ENCODE measurements at regions not wholly inside any gene's neighbourhood (a gene's known extent, or its start where the extent isn't known, plus 50 kb on each side); places are given as distances from the start of the nearest gene placed in this dataset.

GRCh38 chr2:6294791-6295190, 570.9 kb downstream of the CMPK2 start:
- Mint-ChIP-seq H3K4me3 (ENCODE audit: unreplicated experiment) (no peak overlapping the region), H3K9me3 (ENCODE audit: unreplicated experiment) (peaks cover 8% of the 10 kb centered on the region), H3K27me3 (ENCODE audit: low read depth, unreplicated experiment) (no peaks in the 10 kb centered on the region), H3K4me1 (ENCODE audit: low read depth, unreplicated experiment) (no peaks in the 10 kb centered on the region), H3K36me3 (ENCODE audit: low read depth, unreplicated experiment) (no peaks in the 10 kb centered on the region), H3K27ac (ENCODE audit: unreplicated experiment) (no peak overlapping the region)
- Histone ChIP-seq H2AFZ (ENCODE audit: low read depth, low read length) (no peak overlapping the region), H4K20me1 (ENCODE audit: insufficient read depth, low read length) (no peaks in the 10 kb centered on the region), H3K36me3 (ENCODE audit: insufficient read depth, low read length) (no peaks in the 10 kb centered on the region), H3K4me3 (ENCODE audit: insufficient read depth, low read depth, low read length) (no peak overlapping the region), H3K79me2 (ENCODE audit: insufficient read depth, low read length) (no peaks in the 10 kb centered on the region), H3K27me3 (ENCODE audit: insufficient read depth, low read length) (no peaks in the 10 kb centered on the region), H3K9ac (ENCODE audit: low read length) (no peak overlapping the region), H3K27ac (ENCODE audit: low read depth, low read length) (no peak overlapping the region), H3K9me3 (ENCODE audit: insufficient read depth, low read depth, low read length) (no peaks in the 10 kb centered on the region), H3K4me2 (ENCODE audit: low read length) (no peak overlapping the region), H3K4me1 (ENCODE audit: insufficient read depth, low read length) (no peaks in the 10 kb centered on the region)
- TF ChIP-seq CTCF (IDR thresholded peaks at IDR 0.05; ENCODE audit: insufficient read depth, low read depth, low read length), result no peak
- TF ChIP-seq EZH2 (IDR thresholded peaks at IDR 0.05; ENCODE audit: insufficient read depth, low read length), result no peak
- DNase-seq (ENCODE audit: low read depth), result no peak
- FAIRE-seq, result no peak

GRCh38 chr2:6297238-6297637, 568.5 kb downstream of the CMPK2 start:
- Histone ChIP-seq H3K27ac (ENCODE audit: low read depth, low read length) (no peak overlapping the region), H3K36me3 (ENCODE audit: insufficient read depth, low read length) (no peaks in the 10 kb centered on the region), H3K9ac (ENCODE audit: low read length) (no peak overlapping the region), H3K4me1 (ENCODE audit: insufficient read depth, low read length) (no peaks in the 10 kb centered on the region), H3K27me3 (ENCODE audit: insufficient read depth, low read length) (no peaks in the 10 kb centered on the region), H2AFZ (ENCODE audit: low read depth, low read length) (no peak overlapping the region), H4K20me1 (ENCODE audit: insufficient read depth, low read length) (no peaks in the 10 kb centered on the region), H3K79me2 (ENCODE audit: insufficient read depth, low read length) (no peaks in the 10 kb centered on the region), H3K9me3 (ENCODE audit: insufficient read depth, low read depth, low read length) (no peaks in the 10 kb centered on the region), H3K4me2 (ENCODE audit: low read length) (no peak overlapping the region), H3K4me3 (ENCODE audit: insufficient read depth, low read depth, low read length) (no peak overlapping the region)
- no peaks in the 10 kb centered on the region for H3K4me1 Mint-ChIP-seq (ENCODE audit: low read depth, unreplicated experiment)
- no peak for FAIRE-seq
- H3K27me3 Mint-ChIP-seq (ENCODE audit: low read depth, unreplicated experiment), result no peaks in the 10 kb centered on the region
- H3K27ac Mint-ChIP-seq (ENCODE audit: unreplicated experiment), result no peak overlapping the region
- TF ChIP-seq CTCF (IDR thresholded peaks at IDR 0.05; ENCODE audit: insufficient read depth, low read depth, low read length) (no peak), EZH2 (IDR thresholded peaks at IDR 0.05; ENCODE audit: insufficient read depth, low read length) (no peak)
- no peaks in the 10 kb centered on the region for H3K36me3 Mint-ChIP-seq (ENCODE audit: low read depth, unreplicated experiment)
- DNase-seq (ENCODE audit: low read depth), result no peak
- no peak overlapping the region for H3K4me3 Mint-ChIP-seq (ENCODE audit: unreplicated experiment)
- H3K9me3 Mint-ChIP-seq (ENCODE audit: unreplicated experiment), result peaks cover 9% of the 10 kb centered on the region

GRCh38 chr2:6301426-6301825, 564.3 kb downstream of the CMPK2 start:
- H3K9me3 Mint-ChIP-seq (ENCODE audit: unreplicated experiment), result peaks cover 3% of the 10 kb centered on the region
- H3K4me1 Mint-ChIP-seq (ENCODE audit: low read depth, unreplicated experiment), result no peaks in the 10 kb centered on the region
- no peaks in the 10 kb centered on the region for H3K79me2 ChIP-seq (ENCODE audit: insufficient read depth, low read length)
- H4K20me1 ChIP-seq (ENCODE audit: insufficient read depth, low read length), result no peaks in the 10 kb centered on the region
- H3K27me3 Mint-ChIP-seq (ENCODE audit: low read depth, unreplicated experiment), result peaks cover 2% of the 10 kb centered on the region
- no peak overlapping the region for H3K9ac ChIP-seq (ENCODE audit: low read length)
- H3K4me1 ChIP-seq (ENCODE audit: insufficient read depth, low read length), result no peaks in the 10 kb centered on the region
- no peaks in the 10 kb centered on the region for H3K27me3 ChIP-seq (ENCODE audit: insufficient read depth, low read length)
- H3K4me3 ChIP-seq (ENCODE audit: insufficient read depth, low read depth, low read length), result no peak overlapping the region
- no peak for TF ChIP-seq EZH2 (IDR thresholded peaks at IDR 0.05; ENCODE audit: insufficient read depth, low read length)
- no peak overlapping the region for H3K27ac Mint-ChIP-seq (ENCODE audit: unreplicated experiment)
- no peak for DNase-seq (ENCODE audit: low read depth)
- no peak overlapping the region for H2AFZ ChIP-seq (ENCODE audit: low read depth, low read length)
- no peaks in the 10 kb centered on the region for H3K36me3 Mint-ChIP-seq (ENCODE audit: low read depth, unreplicated experiment)
- H3K27ac ChIP-seq (ENCODE audit: low read depth, low read length), result no peak overlapping the region
- FAIRE-seq, result no peak
- no peak overlapping the region for H3K4me2 ChIP-seq (ENCODE audit: low read length)
- no peak overlapping the region for H3K4me3 Mint-ChIP-seq (ENCODE audit: unreplicated experiment)
- H3K9me3 ChIP-seq (ENCODE audit: insufficient read depth, low read depth, low read length), result no peaks in the 10 kb centered on the region
- no peaks in the 10 kb centered on the region for H3K36me3 ChIP-seq (ENCODE audit: insufficient read depth, low read length)
